OCI-LY3 (cell line): ENCODE measurements at regions not wholly inside any gene's neighbourhood (a gene's known extent, or its start where the extent isn't known, plus 50 kb on each side); places are given as distances from the start of the nearest gene placed in this dataset.

Experiments
- EZH2phosphoT487 ChIP-seq: fragments of 200-600 bp; shearing (Covaris generic); IDR thresholded peaks from 2 replicates; pipeline ENCODE4 v1.6.1; 2018; ENCODE audit warnings: antibody characterized with exemption, mixed run types, low read depth
- TF ChIP-seq, protein P1 (sequence below): fragments of 200-600, 300-600 bp; sonication (generic); IDR thresholded peaks from 2 replicates; pipeline ENCODE4 v1.5.1; 2014; ENCODE audit warnings: antibody characterized with exemption, low read length, low read depth

DNA sequence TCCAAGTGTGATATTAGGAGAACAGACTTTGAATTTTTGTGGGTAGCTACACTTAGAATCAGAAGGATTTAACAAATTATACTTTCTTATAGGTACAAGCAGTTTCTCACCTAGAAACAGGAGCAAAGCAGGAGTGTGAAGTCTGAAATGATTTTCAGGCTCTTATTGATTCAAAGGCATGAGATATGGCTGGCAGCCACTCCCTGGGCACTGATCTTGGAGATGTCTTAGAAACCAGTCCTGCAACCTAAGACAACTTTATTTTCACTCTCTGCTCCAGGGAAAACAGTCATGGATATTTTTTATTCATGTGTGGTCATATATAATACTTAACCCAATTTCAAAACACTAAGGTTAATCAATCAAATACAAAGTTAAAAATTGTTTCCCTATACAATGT is 254.9 kb upstream of the TMEM132C start:
- TF ChIP-seq, protein P1, sequence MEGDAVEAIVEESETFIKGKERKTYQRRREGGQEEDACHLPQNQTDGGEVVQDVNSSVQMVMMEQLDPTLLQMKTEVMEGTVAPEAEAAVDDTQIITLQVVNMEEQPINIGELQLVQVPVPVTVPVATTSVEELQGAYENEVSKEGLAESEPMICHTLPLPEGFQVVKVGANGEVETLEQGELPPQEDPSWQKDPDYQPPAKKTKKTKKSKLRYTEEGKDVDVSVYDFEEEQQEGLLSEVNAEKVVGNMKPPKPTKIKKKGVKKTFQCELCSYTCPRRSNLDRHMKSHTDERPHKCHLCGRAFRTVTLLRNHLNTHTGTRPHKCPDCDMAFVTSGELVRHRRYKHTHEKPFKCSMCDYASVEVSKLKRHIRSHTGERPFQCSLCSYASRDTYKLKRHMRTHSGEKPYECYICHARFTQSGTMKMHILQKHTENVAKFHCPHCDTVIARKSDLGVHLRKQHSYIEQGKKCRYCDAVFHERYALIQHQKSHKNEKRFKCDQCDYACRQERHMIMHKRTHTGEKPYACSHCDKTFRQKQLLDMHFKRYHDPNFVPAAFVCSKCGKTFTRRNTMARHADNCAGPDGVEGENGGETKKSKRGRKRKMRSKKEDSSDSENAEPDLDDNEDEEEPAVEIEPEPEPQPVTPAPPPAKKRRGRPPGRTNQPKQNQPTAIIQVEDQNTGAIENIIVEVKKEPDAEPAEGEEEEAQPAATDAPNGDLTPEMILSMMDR, result no peak
- no peak for TF ChIP-seq EZH2phosphoT487
